H1 (cell line): ENCODE measurements at regions not wholly inside any gene's neighbourhood (a gene's known extent, or its start where the extent isn't known, plus 50 kb on each side); places are given as distances from the start of the nearest gene placed in this dataset.

ENCODE experiments used
- CTCF ChIA-PET: fragments of 300-600 bp; sonication (Branson Sonifier 250); formaldehyde crosslinking; loops from one replicate; lab custom pipeline; 2021; ENCODE audit not compliant: partially characterized antibody; lab: Charles Lee
- POLR2A ChIA-PET: fragments of 300-600 bp; sonication (Branson Sonifier 250); formaldehyde crosslinking; loops from one replicate; lab custom pipeline; 2021; ENCODE audit warnings: inconsistent platforms; ENCODE audit not compliant: partially characterized antibody; lab: Charles Lee
- DNase-seq, 2 experiments: peaks; one replicate each; pipeline versions ENCODE4 v3.0.0 to v3.0.0-alpha.2; 2010 to 2022; ENCODE audit warnings: low spot score in 2 of 2, low read depth in 1 of 2, mixed read lengths in 1 of 2
- FAIRE-seq: peaks from 2 replicates; lab custom pipeline; 2011; peaks lifted over from hg19 to GRCh38; lab: Jason Lieb, UNC
- H2AFZ ChIP-seq: 2 replicates; pipeline ENCODE4 v1.8.1; 2012; ENCODE audit warnings: low read length, inconsistent platforms
- H2AK5ac ChIP-seq: 2 replicates; pipeline ENCODE4 v1.6.1; 2013; ENCODE audit warnings: low read depth, low read length
- H2BK120ac ChIP-seq: replicated peaks from 2 replicates; pipeline ENCODE3; 2013; ENCODE audit warnings: low read depth, low read length, inconsistent platforms
- H2BK12ac ChIP-seq: 2 replicates; pipeline ENCODE4 v1.6.1; 2013; ENCODE audit warnings: low read depth, low read length
- H2BK15ac ChIP-seq: 2 replicates; pipeline ENCODE4 v1.6.1; 2013; ENCODE audit warnings: low read length
- H2BK20ac ChIP-seq: 2 replicates; pipeline ENCODE4 v1.6.1; 2013; ENCODE audit warnings: low read length
- H2BK5ac ChIP-seq: 2 replicates; pipeline ENCODE4 v1.6.1; 2013; ENCODE audit warnings: low read depth, low read length
- H3K14ac ChIP-seq: 2 replicates; pipeline ENCODE4 v1.6.1; 2013; ENCODE audit warnings: inconsistent platforms; ENCODE audit not compliant: insufficient read length
- H3K18ac ChIP-seq: 2 replicates; pipeline ENCODE4 v1.6.1; 2013; ENCODE audit warnings: low read length; ENCODE audit errors: extremely low read depth
- H3K23ac ChIP-seq: 2 replicates; pipeline ENCODE4 v1.6.1; 2013; ENCODE audit warnings: inconsistent platforms; ENCODE audit not compliant: insufficient read length
- H3K23me2 ChIP-seq: 2 replicates; pipeline ENCODE4 v1.6.1; 2013; ENCODE audit warnings: low read depth, low read length
- H3K27ac ChIP-seq: 2 replicates; pipeline ENCODE4 v1.6.1; 2011; ENCODE audit warnings: low read depth, low read length, inconsistent platforms
- H3K27me3 ChIP-seq, 4 experiments: replicated peaks in 1 of 4; 1 replicate in 1 of 4; 2 replicates in 3 of 4; pipeline versions ENCODE4 v1.6.1 to v1.8.1; 2011 to 2013; ENCODE audit warnings: low read length in 3 of 4, mild to moderate bottlenecking in 3 of 4, inconsistent platforms in 2 of 4, mixed read lengths in 2 of 4, moderate library complexity in 1 of 4; ENCODE audit not compliant: control insufficient read depth in 3 of 4, insufficient read depth in 3 of 4; ENCODE audit errors: extremely low read depth in 1 of 4
- H3K36me3 ChIP-seq, 4 experiments: 2 replicates each; pipeline versions ENCODE4 v1.6.1 to v1.8.1; 2011 to 2013; ENCODE audit warnings: mild to moderate bottlenecking in 4 of 4, low read length in 3 of 4, moderate library complexity in 2 of 4, control low read depth in 1 of 4, inconsistent platforms in 1 of 4; ENCODE audit not compliant: insufficient read depth in 4 of 4, control insufficient read depth in 2 of 4
- H3K4ac ChIP-seq: replicated peaks from 2 replicates; pipeline ENCODE3; 2013; ENCODE audit warnings: low read length, low read depth, mixed read lengths, inconsistent platforms; ENCODE audit not compliant: insufficient read length
- H3K4me1 ChIP-seq, 4 experiments: replicated peaks in 1 of 4; 1 replicate in 1 of 4; 2 replicates in 3 of 4; pipeline versions ENCODE4 v1.6.1 to v1.8.1; 2011 to 2013; ENCODE audit warnings: low read length in 3 of 4, inconsistent platforms in 2 of 4, mixed read lengths in 1 of 4; ENCODE audit not compliant: insufficient read depth in 4 of 4, control insufficient read depth in 3 of 4
- H3K4me2 ChIP-seq, 2 experiments: 2 replicates each; pipeline versions ENCODE4 v1.6.1 to v1.8.1; 2011 to 2013; ENCODE audit warnings: low read depth in 2 of 2, low read length in 2 of 2, control low read depth in 1 of 2, inconsistent platforms in 1 of 2, mild to moderate bottlenecking in 1 of 2; ENCODE audit not compliant: insufficient read depth in 1 of 2
- H3K4me3 ChIP-seq, 4 experiments: fragments of 200-600, 300-600 bp in 1 of 4; sonication (generic), shearing (Covaris generic), sonication (Bioruptor Twin) in 1 of 4; 2 replicates each; pipeline versions ENCODE4 v1.5.1 to v1.8.1; 2011 to 2016; ENCODE audit warnings: low read length in 4 of 4, low read depth in 3 of 4, control low read depth in 2 of 4, inconsistent platforms in 2 of 4, mild to moderate bottlenecking in 2 of 4, mixed read lengths in 1 of 4, moderate library complexity in 1 of 4; ENCODE audit not compliant: insufficient read depth in 2 of 4; ENCODE audit errors: extremely low read depth in 1 of 4
- H3K56ac ChIP-seq: replicated peaks from 2 replicates; pipeline ENCODE3; 2013; ENCODE audit warnings: low read depth, mild to moderate bottlenecking, mixed read lengths, low read length, inconsistent platforms; ENCODE audit not compliant: insufficient read length
- H3K79me1 ChIP-seq: 2 replicates; pipeline ENCODE4 v1.6.1; 2013; ENCODE audit warnings: low read depth, low read length, control low read depth
- H3K79me2 ChIP-seq, 2 experiments: 2 replicates each; pipeline versions ENCODE4 v1.6.1 to v1.8.1; 2012 to 2013; ENCODE audit warnings: low read length in 2 of 2, mild to moderate bottlenecking in 2 of 2, inconsistent platforms in 1 of 2; ENCODE audit not compliant: insufficient read depth in 2 of 2, control insufficient read depth in 1 of 2
- H3K9ac ChIP-seq, 4 experiments: replicated peaks in 1 of 4; 1 replicate in 1 of 4; 2 replicates in 3 of 4; pipeline versions ENCODE4 v1.6.1 to v1.8.1; 2011 to 2013; ENCODE audit warnings: low read depth in 3 of 4, low read length in 3 of 4, control low read depth in 2 of 4, mild to moderate bottlenecking in 2 of 4, moderate library complexity in 2 of 4, inconsistent platforms in 1 of 4; ENCODE audit errors: extremely low read depth in 1 of 4
- H3K9me3 ChIP-seq, 2 experiments: 2 replicates each; pipeline versions ENCODE4 v1.6.1 to v1.8.1; 2012 to 2013; ENCODE audit warnings: mild to moderate bottlenecking in 2 of 2, moderate library complexity in 2 of 2, control low read depth in 1 of 2, inconsistent platforms in 1 of 2, low read depth in 1 of 2, low read length in 1 of 2, mixed read lengths in 1 of 2; ENCODE audit not compliant: insufficient read depth in 2 of 2
- H4K20me1 ChIP-seq, 2 experiments: replicated peaks in 1 of 2; 2 replicates each; pipeline versions ENCODE3 to v1.8.1; 2011 to 2013; ENCODE audit warnings: inconsistent platforms in 2 of 2, low read length in 2 of 2, mild to moderate bottlenecking in 1 of 2; ENCODE audit not compliant: insufficient read depth in 2 of 2, control insufficient read depth in 1 of 2
- H4K5ac ChIP-seq: 2 replicates; pipeline ENCODE4 v1.6.1; 2013; ENCODE audit warnings: low read length, low read depth, mixed read lengths, inconsistent platforms; ENCODE audit not compliant: insufficient read length
- H4K8ac ChIP-seq: 2 replicates; pipeline ENCODE4 v1.8.0; 2013; ENCODE audit warnings: mild to moderate bottlenecking, moderate library complexity, low read length, inconsistent platforms; ENCODE audit not compliant: insufficient read depth; ENCODE audit errors: extremely low read depth
- H4K91ac ChIP-seq: replicated peaks from 2 replicates; pipeline ENCODE3; 2013; ENCODE audit warnings: low read length, mixed read lengths, inconsistent platforms; ENCODE audit not compliant: insufficient read length
- ASH2L ChIP-seq: fragments of 200-600, 300-600 bp; sonication (generic); IDR thresholded peaks from one replicate; pipeline ENCODE4 v1.7.1; 2017; ENCODE audit warnings: low read length
- CBX8 ChIP-seq: fragments of 300-800, 300-1000 bp; sonication (generic); IDR thresholded peaks from 2 replicates; pipeline ENCODE4 v1.7.1; 2016; ENCODE audit warnings: low read depth, low read length, borderline replicate concordance
- CTBP2 ChIP-seq: IDR thresholded peaks from 2 replicates; pipeline ENCODE4 v1.7.0; 2011; ENCODE audit warnings: borderline replicate concordance, mild to moderate bottlenecking, moderate library complexity, mixed read lengths, low read length; ENCODE audit not compliant: insufficient read depth, insufficient read length
- JUN ChIP-seq: IDR thresholded peaks from 2 replicates; pipeline ENCODE4 v1.6.1; 2011; ENCODE audit warnings: low read depth, mild to moderate bottlenecking, improper control_type of control experiment, low read length
- JUND ChIP-seq: IDR thresholded peaks from 2 replicates; pipeline ENCODE4 v1.6.1; 2011; ENCODE audit warnings: mild to moderate bottlenecking, improper control_type of control experiment, low read length
- KDM1A ChIP-seq: fragments of 200-600, 300-600 bp; sonication (generic); IDR thresholded peaks from 2 replicates; pipeline ENCODE4 v1.7.1; 2016; ENCODE audit warnings: mild to moderate bottlenecking, low read length, borderline replicate concordance
- NANOG ChIP-seq: IDR thresholded peaks from 2 replicates; pipeline ENCODE4 v1.6.1; 2011; ENCODE audit warnings: low read length, low read depth, mild to moderate bottlenecking, inconsistent platforms; ENCODE audit not compliant: insufficient read depth, poor library complexity, severe bottlenecking
- SIN3A ChIP-seq, 2 experiments: IDR thresholded peaks in 1 of 2; conservative IDR thresholded peaks in 1 of 2; 2 replicates each; pipeline ENCODE4 v1.6.1; 2011 to 2012; ENCODE audit warnings: low read length in 2 of 2, improper control_type of control experiment in 1 of 2, low read depth in 1 of 2, mild to moderate bottlenecking in 1 of 2
- SIRT6 ChIP-seq: IDR thresholded peaks from one replicate; pipeline ENCODE4 v1.7.1; 2012; ENCODE audit warnings: low read length, inconsistent platforms
- SIX5 ChIP-seq: IDR thresholded peaks from 2 replicates; pipeline ENCODE4 v1.6.1; 2011; ENCODE audit warnings: mild to moderate bottlenecking, low read depth, low read length
- SP2 ChIP-seq: IDR thresholded peaks from 2 replicates; pipeline ENCODE4 v1.6.1; 2012; ENCODE audit warnings: mild to moderate bottlenecking, low read length, inconsistent platforms
- SP4 ChIP-seq: IDR thresholded peaks from 2 replicates; pipeline ENCODE4 v1.6.1; 2012; ENCODE audit warnings: low read length, inconsistent platforms
- WGBS, 2 experiments: shearing (Covaris generic) in 1 of 2; methylation state at CpG; one replicate each; pipeline versions ENCODE4 v1.1.6 to v1.1.7; 2013 to 2015; ENCODE audit warnings: low lambda C conversion rate in 2 of 2, mixed read lengths in 2 of 2, inconsistent platforms in 1 of 2, low coverage in 1 of 2, missing lambda C conversion rate in 1 of 2; ENCODE audit not compliant: insufficient replicate concordance in 2 of 2, insufficient coverage in 1 of 2, insufficient read length in 1 of 2; ENCODE audit errors: extremely low coverage in 1 of 2, missing lambda C conversion rate in 1 of 2; 5-methylcytosine and 5-hydroxymethylcytosine counted together
- TF ChIP-seq, protein P1 (sequence below): IDR thresholded peaks from 2 replicates; pipeline ENCODE4 v1.6.1; 2011; ENCODE audit warnings: low read length, improper control_type of control experiment

DNA sequence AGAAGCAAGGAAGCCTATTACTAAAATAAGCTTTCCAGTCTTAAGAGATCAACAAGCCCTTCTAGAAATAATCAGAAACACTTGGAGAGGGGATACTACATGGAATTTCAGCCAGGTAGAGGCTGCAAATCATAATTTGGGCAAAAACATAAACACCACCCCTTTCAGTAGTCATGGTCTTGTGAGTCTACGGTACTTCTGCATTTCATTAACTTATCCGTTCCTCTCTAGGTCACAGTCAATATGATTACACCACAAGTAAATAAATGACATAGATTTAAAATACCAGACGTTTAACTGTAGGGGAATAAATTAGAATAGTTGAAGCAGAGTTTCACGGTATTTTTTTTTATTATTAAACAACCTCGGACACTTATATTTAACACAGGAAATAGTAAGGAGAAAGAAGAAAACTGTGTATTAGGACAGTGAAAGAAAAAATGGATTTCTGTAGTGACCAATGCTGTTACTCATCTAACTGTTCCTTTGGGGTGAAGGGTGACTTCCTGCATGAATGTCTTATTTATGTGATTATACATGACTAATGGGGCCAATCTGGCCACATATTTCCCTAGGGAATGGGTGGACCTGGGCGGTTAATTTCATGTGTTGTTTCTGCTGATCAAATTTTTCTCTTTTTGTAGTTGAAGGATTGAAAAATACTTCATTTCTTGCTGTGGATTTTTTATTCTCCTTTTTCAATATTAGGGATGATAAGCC, 456.6 kb upstream of the UBE2E3 start:
- H3K18ac ChIP-seq, result no peak overlapping the region
- H2BK120ac ChIP-seq, result no peak overlapping the region
- no peak overlapping the region for H3K14ac ChIP-seq
- no peak overlapping the region for H4K91ac ChIP-seq
- H4K5ac ChIP-seq, result no peak overlapping the region
- H3K4ac ChIP-seq, result no peak overlapping the region
- no peak overlapping the region for H3K56ac ChIP-seq
- no peak overlapping the region for H3K23ac ChIP-seq
- no peaks in the 10 kb centered on the region for H3K79me2 ChIP-seq
- H3K9ac ChIP-seq, result no peak overlapping the region
- ChIA-PET CTCF (interaction anchor here (0.7 kb wide), 1 partner anchor 80 kb away, joined by 3 read pairs; no protein-coding TSS in a partner anchor), POLR2A (no interaction called here)
- H3K27ac ChIP-seq, result no peak overlapping the region
- no peaks in the 10 kb centered on the region for H3K9me3 ChIP-seq
- no peak overlapping the region for H2BK12ac ChIP-seq
- no peaks in the 10 kb centered on the region for H3K4me1 ChIP-seq
- no peak for FAIRE-seq
- H2BK5ac ChIP-seq, result no peak overlapping the region
- H3K27me3 ChIP-seq, result no peaks in the 10 kb centered on the region
- no peaks in the 10 kb centered on the region for H4K20me1 ChIP-seq
- H2BK20ac ChIP-seq, result no peak overlapping the region
- no peak overlapping the region for H4K8ac ChIP-seq
- no peak for DNase-seq
- H2BK15ac ChIP-seq, result no peak overlapping the region
- no peak overlapping the region for H3K4me2 ChIP-seq
- H3K36me3 ChIP-seq, result no peaks in the 10 kb centered on the region
- whole genome bisulfite sequencing, 2 experiments, result 89% methylated on average over 6 of the region's 6 CpGs; no CpG with 5 or more reads in 1 of the 2 experiments
- no peak overlapping the region for H2AK5ac ChIP-seq
- no peak overlapping the region for H2AFZ ChIP-seq
- H3K4me3 ChIP-seq, result no peak overlapping the region
- no peaks in the 10 kb centered on the region for H3K79me1 ChIP-seq
- H3K23me2 ChIP-seq, result no peaks in the 10 kb centered on the region
- TF ChIP-seq CTBP2 (no peak), KDM1A (no peak), ASH2L (no peak), SP2 (no peak), JUND (no peak), SP4 (no peak), SIRT6 (no peak), CBX8 (no peak), JUN (no peak), NANOG (no peak), SIX5 (no peak), SIN3A (conservative IDR thresholded peaks at IDR 0.05 in 1 of 2, IDR thresholded peaks at IDR 0.05 in 1 of 2; ENCODE audit: low read depth in 1 of 2, low read length in 2 of 2) (no peak)
- TF ChIP-seq, protein P1, sequence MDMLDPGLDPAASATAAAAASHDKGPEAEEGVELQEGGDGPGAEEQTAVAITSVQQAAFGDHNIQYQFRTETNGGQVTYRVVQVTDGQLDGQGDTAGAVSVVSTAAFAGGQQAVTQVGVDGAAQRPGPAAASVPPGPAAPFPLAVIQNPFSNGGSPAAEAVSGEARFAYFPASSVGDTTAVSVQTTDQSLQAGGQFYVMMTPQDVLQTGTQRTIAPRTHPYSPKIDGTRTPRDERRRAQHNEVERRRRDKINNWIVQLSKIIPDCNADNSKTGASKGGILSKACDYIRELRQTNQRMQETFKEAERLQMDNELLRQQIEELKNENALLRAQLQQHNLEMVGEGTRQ, result no peak
